ENCODE measurements at regions not wholly inside any gene's neighbourhood (a gene's known extent, or its start where the extent isn't known, plus 50 kb on each side); places are given as distances from the start of the nearest gene placed in this dataset.
A peak's percentile ranks its signal among the peaks of the same experiment; 100 is the strongest.

DNA sequence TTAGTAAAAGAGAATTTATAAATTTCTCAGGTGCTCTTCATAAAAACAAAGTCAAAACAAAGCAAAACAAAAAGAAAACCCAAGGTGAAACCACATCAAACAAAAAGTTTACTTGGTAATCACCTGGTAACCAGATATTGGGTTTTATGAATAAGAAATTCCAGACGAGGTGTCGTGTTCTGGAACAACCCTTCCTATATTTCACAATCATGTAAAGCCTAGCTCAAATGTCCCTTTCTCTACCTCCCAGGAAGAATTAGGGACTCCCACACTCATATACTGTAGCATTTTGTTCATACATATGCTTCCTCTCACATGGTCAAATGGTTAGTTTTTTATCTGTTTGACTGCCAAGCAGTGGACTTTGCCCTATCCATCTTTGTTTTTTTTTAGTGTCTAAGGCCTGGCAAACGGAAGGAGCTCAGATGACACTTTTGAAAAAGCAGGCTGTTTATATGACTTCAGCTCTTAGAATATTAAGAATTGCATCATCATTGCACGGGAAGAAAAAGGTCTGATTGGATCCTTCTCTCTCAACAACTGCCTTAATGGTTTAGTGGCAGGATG lies 326.7 kb upstream of the TBL1XR1 start:
- Mint-ChIP-seq H3K27ac (ENCODE audit: unreplicated experiment) (peak overlapping the region; percentile 82), H3K4me1 (ENCODE audit: low read depth, unreplicated experiment) (peaks cover 60% of the 10 kb centered on the region), H3K4me3 (ENCODE audit: low read depth, unreplicated experiment) (no peak overlapping the region), H3K9me3 (ENCODE audit: low read depth, unreplicated experiment) (no peaks in the 10 kb centered on the region), H3K27me3 (ENCODE audit: unreplicated experiment) (no peaks in the 10 kb centered on the region), H3K36me3 (ENCODE audit: insufficient read depth, unreplicated experiment) (peaks cover 15% of the 10 kb centered on the region)
- no TSS peak for BruUV-seq (replicated peaks)
- intact Hi-C loops (cut with micrococcal nuclease; ENCODE audit: unreplicated experiment): loop anchor here (1.0 to 5.0 kb wide), 9 partner anchors 78 to 633 kb away; partner anchors contain the start of gene TBL1XR1
- peak; percentile 60 for DNase-seq
- TF ChIP-seq, protein P1, sequence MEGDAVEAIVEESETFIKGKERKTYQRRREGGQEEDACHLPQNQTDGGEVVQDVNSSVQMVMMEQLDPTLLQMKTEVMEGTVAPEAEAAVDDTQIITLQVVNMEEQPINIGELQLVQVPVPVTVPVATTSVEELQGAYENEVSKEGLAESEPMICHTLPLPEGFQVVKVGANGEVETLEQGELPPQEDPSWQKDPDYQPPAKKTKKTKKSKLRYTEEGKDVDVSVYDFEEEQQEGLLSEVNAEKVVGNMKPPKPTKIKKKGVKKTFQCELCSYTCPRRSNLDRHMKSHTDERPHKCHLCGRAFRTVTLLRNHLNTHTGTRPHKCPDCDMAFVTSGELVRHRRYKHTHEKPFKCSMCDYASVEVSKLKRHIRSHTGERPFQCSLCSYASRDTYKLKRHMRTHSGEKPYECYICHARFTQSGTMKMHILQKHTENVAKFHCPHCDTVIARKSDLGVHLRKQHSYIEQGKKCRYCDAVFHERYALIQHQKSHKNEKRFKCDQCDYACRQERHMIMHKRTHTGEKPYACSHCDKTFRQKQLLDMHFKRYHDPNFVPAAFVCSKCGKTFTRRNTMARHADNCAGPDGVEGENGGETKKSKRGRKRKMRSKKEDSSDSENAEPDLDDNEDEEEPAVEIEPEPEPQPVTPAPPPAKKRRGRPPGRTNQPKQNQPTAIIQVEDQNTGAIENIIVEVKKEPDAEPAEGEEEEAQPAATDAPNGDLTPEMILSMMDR (IDR thresholded peaks at IDR 0.05; ENCODE audit: unreplicated experiment): no peak
- CTCF ChIA-PET: interaction anchor here (0.5 to 3.1 kb wide), 17 partner anchors 13 to 861 kb away, joined by 3 to 10 read pairs (median 3); no protein-coding TSS in a partner anchor

DNA sequence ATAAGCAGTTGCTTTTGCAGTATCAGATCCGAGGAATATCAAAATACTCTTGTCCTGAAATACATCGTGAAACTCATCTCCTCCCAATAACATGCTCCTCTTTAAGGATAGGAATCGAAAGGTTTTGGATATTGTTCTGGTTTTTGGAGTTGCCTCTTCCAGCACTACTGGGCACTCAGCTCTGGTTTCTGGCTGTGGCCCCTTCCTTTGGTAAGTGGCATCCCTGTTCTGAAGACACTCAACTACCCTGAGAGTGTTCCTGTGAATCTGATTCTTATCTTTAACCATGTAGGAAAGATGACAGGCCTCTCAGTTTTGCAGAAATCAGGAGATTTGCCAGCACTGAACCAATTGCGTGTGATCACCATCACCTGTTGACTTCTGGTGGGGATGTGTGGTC lies 327.5 kb upstream of the TBL1XR1 start:
- no peak overlapping the region for H3K4me3 Mint-ChIP-seq (ENCODE audit: low read depth, unreplicated experiment)
- peak overlapping the region; percentile 82 for H3K27ac Mint-ChIP-seq (ENCODE audit: unreplicated experiment)
- DNase-seq: no peak
- H3K9me3 Mint-ChIP-seq (ENCODE audit: low read depth, unreplicated experiment): no peaks in the 10 kb centered on the region
- no TSS peak for BruUV-seq (replicated peaks)
- TF ChIP-seq, protein P1 (IDR thresholded peaks at IDR 0.05; ENCODE audit: unreplicated experiment): no peak
- CTCF ChIA-PET: interaction anchor here (0.7 to 3.1 kb wide), 13 partner anchors 30 to 860 kb away, joined by 3 to 10 read pairs (median 4); no protein-coding TSS in a partner anchor
- intact Hi-C loops (cut with micrococcal nuclease; ENCODE audit: unreplicated experiment): loop anchor here (1.0 to 5.0 kb wide), 9 partner anchors 78 to 633 kb away; partner anchors contain the start of gene TBL1XR1
- peaks cover 15% of the 10 kb centered on the region for H3K36me3 Mint-ChIP-seq (ENCODE audit: insufficient read depth, unreplicated experiment)
- H3K4me1 Mint-ChIP-seq (ENCODE audit: low read depth, unreplicated experiment): peaks cover 66% of the 10 kb centered on the region
- no peaks in the 10 kb centered on the region for H3K27me3 Mint-ChIP-seq (ENCODE audit: unreplicated experiment)

DNA sequence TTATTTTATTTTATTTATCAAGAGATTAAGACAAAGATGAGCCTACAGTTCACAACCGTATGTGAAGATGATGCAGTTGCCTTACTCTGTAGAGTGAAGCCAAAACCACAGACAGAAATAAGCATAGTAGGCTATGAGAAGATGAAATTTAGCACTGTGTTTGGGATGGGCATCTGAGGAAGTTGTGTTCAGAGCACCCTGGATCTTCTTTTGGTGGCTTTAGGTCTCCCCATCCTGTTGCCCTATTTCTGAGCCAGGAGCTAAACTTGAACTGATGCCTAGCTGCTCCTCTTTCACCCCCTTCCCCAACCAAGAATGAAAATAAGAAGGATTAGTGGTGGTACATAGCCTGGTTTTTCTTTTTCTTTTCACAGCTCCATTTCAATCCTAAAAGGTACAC lies 328.1 kb upstream of the TBL1XR1 start:
- H3K4me1 Mint-ChIP-seq (ENCODE audit: low read depth, unreplicated experiment): peaks cover 66% of the 10 kb centered on the region
- BruUV-seq (replicated peaks): no TSS peak
- DNase-seq: no peak
- no peak overlapping the region for H3K4me3 Mint-ChIP-seq (ENCODE audit: low read depth, unreplicated experiment)
- no peaks in the 10 kb centered on the region for H3K9me3 Mint-ChIP-seq (ENCODE audit: low read depth, unreplicated experiment)
- no peak overlapping the region for H3K27ac Mint-ChIP-seq (ENCODE audit: unreplicated experiment)
- H3K27me3 Mint-ChIP-seq (ENCODE audit: unreplicated experiment): no peaks in the 10 kb centered on the region
- intact Hi-C loops (cut with micrococcal nuclease; ENCODE audit: unreplicated experiment): loop anchor here (2.0 kb wide), 1 partner anchor 475 kb away; no protein-coding TSS in a partner anchor
- H3K36me3 Mint-ChIP-seq (ENCODE audit: insufficient read depth, unreplicated experiment): peaks cover 15% of the 10 kb centered on the region
- TF ChIP-seq, protein P1 (IDR thresholded peaks at IDR 0.05; ENCODE audit: unreplicated experiment): no peak
- CTCF ChIA-PET: no interaction called here

DNA sequence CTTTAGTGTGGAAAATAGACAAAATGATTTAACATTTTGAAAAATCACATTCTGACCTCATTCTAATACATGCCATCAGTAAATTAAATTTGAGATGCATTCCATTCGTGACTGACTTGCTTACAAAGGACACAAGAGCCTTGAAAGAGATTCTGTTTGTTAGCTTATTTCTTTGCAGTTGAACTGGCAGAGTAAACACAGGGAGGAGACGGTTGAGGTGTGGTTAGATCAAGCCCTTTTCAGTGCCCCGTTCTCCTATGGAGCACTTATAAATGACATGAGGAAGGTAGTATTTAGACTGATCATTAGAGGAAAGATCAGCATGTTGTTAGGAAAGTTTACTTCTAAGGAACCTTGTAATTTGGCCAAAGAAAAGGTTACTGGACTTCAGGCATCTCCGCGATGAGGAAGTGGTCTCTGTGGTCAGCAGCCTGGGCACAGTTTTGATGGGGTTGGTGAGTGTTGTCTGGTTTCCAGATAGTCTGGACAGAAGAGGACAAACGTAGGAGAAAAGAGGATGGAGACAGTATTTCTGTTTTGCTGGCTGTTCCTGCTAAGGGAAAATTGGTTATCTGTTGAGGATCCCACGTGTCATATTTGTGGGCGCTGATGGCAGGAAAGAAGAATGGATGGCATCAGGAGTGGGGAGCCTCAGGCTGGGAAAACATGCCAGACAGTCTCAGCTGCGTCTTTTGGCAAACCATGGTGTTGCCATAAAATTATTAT lies 328.9 kb upstream of the TBL1XR1 start:
- DNase-seq: peak; percentile 44
- H3K27ac Mint-ChIP-seq (ENCODE audit: unreplicated experiment): peak overlapping the region; percentile 82
- H3K4me1 Mint-ChIP-seq (ENCODE audit: low read depth, unreplicated experiment): peaks cover 66% of the 10 kb centered on the region
- no TSS peak for BruUV-seq (replicated peaks)
- H3K9me3 Mint-ChIP-seq (ENCODE audit: low read depth, unreplicated experiment): no peaks in the 10 kb centered on the region
- peaks cover 14% of the 10 kb centered on the region for H3K36me3 Mint-ChIP-seq (ENCODE audit: insufficient read depth, unreplicated experiment)
- H3K27me3 Mint-ChIP-seq (ENCODE audit: unreplicated experiment): no peaks in the 10 kb centered on the region
- no peak overlapping the region for H3K4me3 Mint-ChIP-seq (ENCODE audit: low read depth, unreplicated experiment)
- TF ChIP-seq, protein P1 (IDR thresholded peaks at IDR 0.05; ENCODE audit: unreplicated experiment): no peak
- CTCF ChIA-PET: no interaction called here
- intact Hi-C loops (cut with micrococcal nuclease; ENCODE audit: unreplicated experiment): loop anchor here (2.0 kb wide), 1 partner anchor 475 kb away; no protein-coding TSS in a partner anchor

All from Calu3 (cell line).